Transverse colon (tissue), 4 donors: ENCODE measurements at regions not wholly inside any gene's neighbourhood (a gene's known extent, or its start where the extent isn't known, plus 50 kb on each side); places are given as distances from the start of the nearest gene placed in this dataset.

Experiments used
- DNase-seq: peaks from one replicate; pipeline ENCODE4 v3.0.0-alpha.2; 2019
- H3K27ac ChIP-seq, 4 donors: fragments of 200-600 bp; sonication (generic); 2 replicates each; pipeline ENCODE4 v1.5.1; 2016 to 2018; ENCODE audit warnings: inconsistent platforms in 4 of 4
- H3K27me3 ChIP-seq: fragments of 200-600 bp; sonication (generic); 2 replicates; pipeline ENCODE4 v1.5.1; 2017; ENCODE audit warnings: inconsistent platforms
- H3K36me3 ChIP-seq, 4 donors: fragments of 200-600 bp; sonication (generic); 2 replicates each; pipeline ENCODE4 v1.5.1; 2017 to 2019; ENCODE audit warnings: inconsistent platforms in 4 of 4
- H3K4me1 ChIP-seq, 4 donors: fragments of 200-600 bp; sonication (generic); 2 replicates each; pipeline ENCODE4 v1.5.1; 2017 to 2020; ENCODE audit warnings: inconsistent platforms in 4 of 4
- H3K4me3 ChIP-seq, 4 donors: fragments of 200-600 bp; sonication (generic); 1 replicate in 1 of 4; 2 replicates in 3 of 4; pipeline versions ENCODE4 v1.5.1 to v1.6.1; 2017 to 2019; ENCODE audit warnings: inconsistent platforms in 4 of 4
- H3K9me3 ChIP-seq, 2 donors: fragments of 200-600 bp; sonication (generic); 2 replicates each; pipeline ENCODE4 v1.5.1; 2017 to 2019; ENCODE audit warnings: inconsistent platforms in 2 of 2
- EP300 ChIP-seq: sonication (generic); formaldehyde crosslinking; IDR thresholded peaks from one replicate; pipeline ENCODE4 v1.6.1; 2017; ENCODE audit warnings: antibody characterized with exemption, low read depth
- POLR2A ChIP-seq: fragments of 450-650 bp; IDR thresholded peaks from one replicate; pipeline ENCODE4 v1.6.1; 2016; ENCODE audit warnings: antibody characterized with exemption, mild to moderate bottlenecking, moderate library complexity
- POLR2AphosphoS5 ChIP-seq, 3 donors: sonication (generic); formaldehyde crosslinking; IDR thresholded peaks; one replicate each; pipeline ENCODE4 v1.6.1; 2016; ENCODE audit warnings: antibody characterized with exemption in 3 of 3
- WGBS, 2 donors: methylation state at CpG; one replicate each; pipeline ENCODE4 v1.1.5; 2018; ENCODE audit warnings: low coverage in 1 of 2; 5-methylcytosine and 5-hydroxymethylcytosine counted together
- in situ Hi-C, 4 donors: fragments of 200-750 bp; cut with MboI; loops; one replicate each; pipeline versions ENCODE4 v1.15.0 to v1.15.1; 2017; ENCODE audit warnings: low sequenced_read_pairs in 3 of 4, low pct_ligation_motif_present in 1 of 4, low pct_unique_long_range_greater_than_20kb in 1 of 4
- intact Hi-C: fragments of 100-400 bp; cut with DNase I; formaldehyde crosslinking; loops from one replicate; pipeline ENCODE4 v1.15.1; 2023; ENCODE audit warnings: low total_unique reads
- TF ChIP-seq, protein P1 (sequence below), 5 experiments: fragments of 200-600 bp in 3 of 5; fragments of 450-650 bp in 2 of 5; sonication (generic) in 3 of 5; IDR thresholded peaks; 1 replicate in 2 of 5; 2 replicates in 3 of 5; pipeline ENCODE4 v1.5.1; 2016 to 2017; ENCODE audit warnings: antibody characterized with exemption in 5 of 5, inconsistent platforms in 3 of 5, mild to moderate bottlenecking in 2 of 5, moderate library complexity in 1 of 5

DNA sequence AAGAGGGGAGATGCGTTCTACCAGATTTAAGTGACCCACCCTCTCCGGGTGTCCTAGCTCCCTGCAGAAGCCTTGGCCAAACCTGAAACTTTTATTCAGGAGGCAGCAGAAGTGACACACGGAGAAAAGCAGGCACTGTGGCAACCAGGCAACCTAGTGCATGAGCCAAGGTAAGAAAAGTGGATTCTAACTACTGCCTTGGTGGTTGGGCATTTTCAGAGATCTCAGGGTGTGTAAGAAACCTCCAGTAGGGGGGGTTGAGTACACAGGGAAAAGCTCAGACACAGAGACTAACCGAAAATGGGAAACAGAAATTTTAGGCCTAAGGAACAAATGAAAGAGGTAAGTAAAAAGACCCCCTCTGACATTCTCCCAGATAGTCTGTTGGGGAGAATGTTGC lies 645.7 kb downstream of the ANKRD7 start:
- Histone ChIP-seq H3K27me3 (no peaks in the 10 kb centered on the region), H3K27ac (no peak overlapping the region), H3K36me3 (no peaks in the 10 kb centered on the region), H3K4me3 (no peak overlapping the region), H3K4me1 (no peaks in the 10 kb centered on the region), H3K9me3 (no peaks in the 10 kb centered on the region)
- TF ChIP-seq POLR2AphosphoS5 (IDR thresholded peaks at IDR 0.05) (no peak), POLR2A (no peak), EP300 (no peak)
- TF ChIP-seq, protein P1, sequence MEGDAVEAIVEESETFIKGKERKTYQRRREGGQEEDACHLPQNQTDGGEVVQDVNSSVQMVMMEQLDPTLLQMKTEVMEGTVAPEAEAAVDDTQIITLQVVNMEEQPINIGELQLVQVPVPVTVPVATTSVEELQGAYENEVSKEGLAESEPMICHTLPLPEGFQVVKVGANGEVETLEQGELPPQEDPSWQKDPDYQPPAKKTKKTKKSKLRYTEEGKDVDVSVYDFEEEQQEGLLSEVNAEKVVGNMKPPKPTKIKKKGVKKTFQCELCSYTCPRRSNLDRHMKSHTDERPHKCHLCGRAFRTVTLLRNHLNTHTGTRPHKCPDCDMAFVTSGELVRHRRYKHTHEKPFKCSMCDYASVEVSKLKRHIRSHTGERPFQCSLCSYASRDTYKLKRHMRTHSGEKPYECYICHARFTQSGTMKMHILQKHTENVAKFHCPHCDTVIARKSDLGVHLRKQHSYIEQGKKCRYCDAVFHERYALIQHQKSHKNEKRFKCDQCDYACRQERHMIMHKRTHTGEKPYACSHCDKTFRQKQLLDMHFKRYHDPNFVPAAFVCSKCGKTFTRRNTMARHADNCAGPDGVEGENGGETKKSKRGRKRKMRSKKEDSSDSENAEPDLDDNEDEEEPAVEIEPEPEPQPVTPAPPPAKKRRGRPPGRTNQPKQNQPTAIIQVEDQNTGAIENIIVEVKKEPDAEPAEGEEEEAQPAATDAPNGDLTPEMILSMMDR (IDR thresholded peaks at IDR 0.05) = no peak
- DNase-seq = no peak
- in situ Hi-C loops (no loop called here), intact Hi-C loops (no loop called here)
- WGBS, 2 donors = 77 to 82% methylated on average over 3 to 4 of the region's 4 CpGs

DNA sequence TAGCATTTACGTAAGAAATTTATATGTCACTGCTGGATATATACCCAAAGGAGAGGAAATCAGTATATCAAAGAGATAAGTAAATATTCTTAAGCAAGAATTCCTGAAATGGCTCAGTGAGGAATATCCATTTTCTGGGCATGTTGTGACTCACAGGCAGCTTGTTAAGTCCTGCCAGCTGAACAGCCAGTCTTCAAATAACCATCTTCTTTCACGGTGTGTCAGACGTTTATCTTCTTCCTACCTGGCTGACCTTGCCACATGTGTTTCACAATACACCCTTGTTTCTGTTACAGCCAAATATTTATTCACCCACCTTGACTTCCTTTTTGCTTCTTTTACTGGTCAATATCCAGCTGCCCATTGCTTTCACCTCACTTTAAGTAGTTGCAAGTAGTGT lies 648.1 kb downstream of the ANKRD7 start:
- Histone ChIP-seq H3K27ac (no peak overlapping the region), H3K36me3 (no peaks in the 10 kb centered on the region), H3K9me3 (no peaks in the 10 kb centered on the region), H3K4me1 (no peaks in the 10 kb centered on the region), H3K27me3 (no peaks in the 10 kb centered on the region), H3K4me3 (no peak overlapping the region)
- intact Hi-C loops = no loop called here
- TF ChIP-seq EP300 (no peak), POLR2AphosphoS5 (IDR thresholded peaks at IDR 0.05) (no peak), POLR2A (no peak)
- TF ChIP-seq, protein P1 (IDR thresholded peaks at IDR 0.05) = no peak
- 38 to 53% methylated on average over 3 of the region's 3 CpGs for WGBS, 2 donors
- in situ Hi-C loops = no loop called here
- DNase-seq = no peak

DNA sequence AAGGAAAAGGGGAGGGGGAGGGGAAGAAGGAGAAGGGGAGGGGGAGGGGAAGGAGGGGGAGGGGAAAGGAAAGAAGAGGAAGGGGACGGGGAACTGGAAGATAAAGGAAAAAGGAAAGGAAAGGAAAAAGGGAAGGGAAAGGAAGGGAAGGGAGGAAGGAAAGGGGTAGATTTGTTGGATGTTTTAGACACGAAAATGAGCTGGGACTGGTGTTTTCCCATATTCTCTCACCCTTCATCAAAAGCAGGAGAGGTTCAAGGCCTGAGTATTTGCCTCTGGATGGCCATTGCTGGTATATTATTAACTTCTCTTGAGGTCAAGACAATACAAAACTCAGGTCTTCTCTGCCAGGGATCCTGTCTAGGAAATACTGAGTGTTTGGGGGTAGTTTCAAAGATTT lies 652.7 kb downstream of the ANKRD7 start:
- no peak overlapping the region for H3K27ac ChIP-seq
- no peaks in the 10 kb centered on the region for H3K27me3 ChIP-seq
- no peak for TF ChIP-seq POLR2AphosphoS5 (IDR thresholded peaks at IDR 0.05)
- no peak for TF ChIP-seq POLR2A
- TF ChIP-seq EP300 = no peak
- TF ChIP-seq, protein P1 (IDR thresholded peaks at IDR 0.05) = no peak
- no peaks in the 10 kb centered on the region for H3K9me3 ChIP-seq
- H3K4me3 ChIP-seq = no peak overlapping the region
- WGBS, 2 donors = 59 to 60% methylated on average over 2 of the region's 2 CpGs
- intact Hi-C loops = no loop called here
- no peaks in the 10 kb centered on the region for H3K4me1 ChIP-seq
- in situ Hi-C loops = no loop called here
- DNase-seq = no peak
- H3K36me3 ChIP-seq = no peaks in the 10 kb centered on the region

DNA sequence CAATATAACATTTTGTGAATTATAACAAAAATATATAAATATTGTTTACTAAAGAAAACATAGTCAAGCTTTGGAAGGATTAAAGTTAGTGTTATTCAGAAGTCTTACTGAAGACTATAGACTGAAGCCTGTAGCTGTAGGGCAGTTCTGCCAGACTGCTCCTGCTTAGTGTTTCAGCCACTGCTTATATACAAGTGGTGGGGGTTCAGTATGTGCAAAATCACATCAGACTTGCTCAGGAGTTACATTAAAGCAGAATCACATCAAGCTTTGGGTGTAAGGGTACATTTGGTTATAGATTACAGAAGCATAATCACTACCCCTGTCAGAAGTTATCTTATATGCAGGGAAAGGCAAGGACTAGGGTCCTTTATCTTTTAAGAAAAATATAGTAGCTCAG lies 653.8 kb downstream of the ANKRD7 start:
- H3K27me3 ChIP-seq = no peaks in the 10 kb centered on the region
- intact Hi-C loops (no loop called here), in situ Hi-C loops (no loop called here)
- no peaks in the 10 kb centered on the region for H3K4me1 ChIP-seq
- no peak for TF ChIP-seq EP300
- TF ChIP-seq POLR2AphosphoS5 (IDR thresholded peaks at IDR 0.05) = no peak
- TF ChIP-seq, protein P1 (IDR thresholded peaks at IDR 0.05) = no peak
- no peak for TF ChIP-seq POLR2A
- H3K36me3 ChIP-seq = no peaks in the 10 kb centered on the region
- DNase-seq = no peak
- H3K9me3 ChIP-seq = no peaks in the 10 kb centered on the region
- H3K4me3 ChIP-seq = no peak overlapping the region
- H3K27ac ChIP-seq = no peak overlapping the region
